GM12878 (cell line): ENCODE measurements at regions not wholly inside any gene's neighbourhood (a gene's known extent, or its start where the extent isn't known, plus 50 kb on each side); places are given as distances from the start of the nearest gene placed in this dataset.

ENCODE experiments used
- MEF2A ChIP-seq: IDR thresholded peaks from 2 replicates; pipeline ENCODE4 v1.6.1; 2011; ENCODE audit warnings: low read depth, mild to moderate bottlenecking, low read length, moderate library complexity; ENCODE audit not compliant: insufficient read depth
- POLR2A ChIP-seq: IDR thresholded peaks from 2 replicates; pipeline ENCODE4 v1.6.1; 2011; ENCODE audit warnings: low read depth, mild to moderate bottlenecking, low read length
- RCOR1 ChIP-seq: conservative IDR thresholded peaks from 2 replicates; pipeline ENCODE4 v1.6.1; 2012; ENCODE audit warnings: low read depth, low read length, improper control_type of control experiment
- SREBF1 ChIP-seq: IDR thresholded peaks from 2 replicates; pipeline ENCODE4 v1.6.1; 2012; ENCODE audit warnings: mild to moderate bottlenecking, low read length
- TBL1XR1 ChIP-seq: IDR thresholded peaks from 2 replicates; pipeline ENCODE4 v1.6.1; 2012; ENCODE audit warnings: low read depth, low read length, improper control_type of control experiment
- ZNF207 ChIP-seq: fragments of 450-650 bp; IDR thresholded peaks from 2 replicates; pipeline ENCODE4 v1.6.1; 2014; ENCODE audit warnings: antibody characterized with exemption, mild to moderate bottlenecking, borderline replicate concordance
- TF ChIP-seq, protein P1 (sequence below), 3 experiments: IDR thresholded peaks in 2 of 3; conservative IDR thresholded peaks in 1 of 3; 2 replicates each; pipeline ENCODE4 v1.5.1; 2011; ENCODE audit warnings: low read depth in 3 of 3, low read length in 3 of 3, mild to moderate bottlenecking in 3 of 3, control low read depth in 2 of 3, moderate library complexity in 2 of 3, inconsistent platforms in 1 of 3, mixed read lengths in 1 of 3; ENCODE audit not compliant: control insufficient read depth in 2 of 3, insufficient read depth in 1 of 3; ENCODE audit errors: extremely low read depth in 1 of 3
- TF ChIP-seq, protein P2 (sequence below): fragments of 450-650 bp; formaldehyde crosslinking; IDR thresholded peaks from 2 replicates; pipeline ENCODE4 v1.4.0; 2022; ENCODE audit warnings: mild to moderate bottlenecking, moderate library complexity
- TF ChIP-seq, protein P3 (sequence below): IDR thresholded peaks from 2 replicates; pipeline ENCODE4 v1.6.1; 2012; ENCODE audit warnings: mild to moderate bottlenecking, low read depth, low read length

DNA sequence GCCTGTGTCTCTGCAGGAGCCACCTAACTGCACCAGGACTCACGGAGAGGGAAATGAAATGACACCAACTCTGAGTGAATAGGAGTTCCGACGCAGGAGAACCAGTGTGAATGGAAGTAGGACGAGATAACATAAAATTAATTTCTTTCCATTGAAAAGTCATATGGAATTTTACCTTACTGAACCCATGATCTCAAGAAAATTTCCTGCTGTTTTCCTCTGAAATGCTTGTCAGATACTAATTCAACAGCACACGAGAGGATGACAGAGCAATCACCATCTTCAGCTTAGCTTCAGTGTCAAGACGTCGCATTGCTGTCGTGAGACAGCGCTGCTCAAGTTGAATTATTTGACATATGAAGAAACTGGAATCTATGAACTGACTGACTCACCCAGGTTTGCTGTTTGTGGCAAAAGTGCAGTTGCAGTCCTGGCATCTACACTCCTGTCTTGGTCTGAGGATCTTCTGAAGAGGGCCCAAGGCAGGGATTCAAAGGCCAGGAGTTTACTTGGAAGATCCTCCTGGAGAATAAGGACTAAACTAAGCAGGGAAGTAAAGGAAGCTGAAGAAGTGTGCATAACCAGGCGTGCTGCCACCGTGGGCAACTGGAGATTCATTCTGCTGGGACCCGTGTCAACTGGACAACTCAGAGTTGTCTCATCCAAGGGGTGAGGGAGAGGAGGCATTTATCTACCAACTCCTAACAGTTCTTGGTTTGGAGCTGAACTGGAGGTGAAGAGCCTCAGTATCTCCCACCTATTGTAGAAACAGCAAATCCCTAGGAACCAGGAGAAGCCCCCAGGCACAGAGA is 214.4 kb upstream of the IRS2 start:
- TF ChIP-seq, protein P1, sequence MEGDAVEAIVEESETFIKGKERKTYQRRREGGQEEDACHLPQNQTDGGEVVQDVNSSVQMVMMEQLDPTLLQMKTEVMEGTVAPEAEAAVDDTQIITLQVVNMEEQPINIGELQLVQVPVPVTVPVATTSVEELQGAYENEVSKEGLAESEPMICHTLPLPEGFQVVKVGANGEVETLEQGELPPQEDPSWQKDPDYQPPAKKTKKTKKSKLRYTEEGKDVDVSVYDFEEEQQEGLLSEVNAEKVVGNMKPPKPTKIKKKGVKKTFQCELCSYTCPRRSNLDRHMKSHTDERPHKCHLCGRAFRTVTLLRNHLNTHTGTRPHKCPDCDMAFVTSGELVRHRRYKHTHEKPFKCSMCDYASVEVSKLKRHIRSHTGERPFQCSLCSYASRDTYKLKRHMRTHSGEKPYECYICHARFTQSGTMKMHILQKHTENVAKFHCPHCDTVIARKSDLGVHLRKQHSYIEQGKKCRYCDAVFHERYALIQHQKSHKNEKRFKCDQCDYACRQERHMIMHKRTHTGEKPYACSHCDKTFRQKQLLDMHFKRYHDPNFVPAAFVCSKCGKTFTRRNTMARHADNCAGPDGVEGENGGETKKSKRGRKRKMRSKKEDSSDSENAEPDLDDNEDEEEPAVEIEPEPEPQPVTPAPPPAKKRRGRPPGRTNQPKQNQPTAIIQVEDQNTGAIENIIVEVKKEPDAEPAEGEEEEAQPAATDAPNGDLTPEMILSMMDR (IDR thresholded peaks at IDR 0.05 in 2 of 3, conservative IDR thresholded peaks at IDR 0.05 in 1 of 3; ENCODE audit: control insufficient read depth in 2 of 3, extremely low read depth in 1 of 3, insufficient read depth in 1 of 3, low read depth in 3 of 3, low read length in 3 of 3) = no peak
- no peak for TF ChIP-seq RCOR1
- TF ChIP-seq, protein P2, sequence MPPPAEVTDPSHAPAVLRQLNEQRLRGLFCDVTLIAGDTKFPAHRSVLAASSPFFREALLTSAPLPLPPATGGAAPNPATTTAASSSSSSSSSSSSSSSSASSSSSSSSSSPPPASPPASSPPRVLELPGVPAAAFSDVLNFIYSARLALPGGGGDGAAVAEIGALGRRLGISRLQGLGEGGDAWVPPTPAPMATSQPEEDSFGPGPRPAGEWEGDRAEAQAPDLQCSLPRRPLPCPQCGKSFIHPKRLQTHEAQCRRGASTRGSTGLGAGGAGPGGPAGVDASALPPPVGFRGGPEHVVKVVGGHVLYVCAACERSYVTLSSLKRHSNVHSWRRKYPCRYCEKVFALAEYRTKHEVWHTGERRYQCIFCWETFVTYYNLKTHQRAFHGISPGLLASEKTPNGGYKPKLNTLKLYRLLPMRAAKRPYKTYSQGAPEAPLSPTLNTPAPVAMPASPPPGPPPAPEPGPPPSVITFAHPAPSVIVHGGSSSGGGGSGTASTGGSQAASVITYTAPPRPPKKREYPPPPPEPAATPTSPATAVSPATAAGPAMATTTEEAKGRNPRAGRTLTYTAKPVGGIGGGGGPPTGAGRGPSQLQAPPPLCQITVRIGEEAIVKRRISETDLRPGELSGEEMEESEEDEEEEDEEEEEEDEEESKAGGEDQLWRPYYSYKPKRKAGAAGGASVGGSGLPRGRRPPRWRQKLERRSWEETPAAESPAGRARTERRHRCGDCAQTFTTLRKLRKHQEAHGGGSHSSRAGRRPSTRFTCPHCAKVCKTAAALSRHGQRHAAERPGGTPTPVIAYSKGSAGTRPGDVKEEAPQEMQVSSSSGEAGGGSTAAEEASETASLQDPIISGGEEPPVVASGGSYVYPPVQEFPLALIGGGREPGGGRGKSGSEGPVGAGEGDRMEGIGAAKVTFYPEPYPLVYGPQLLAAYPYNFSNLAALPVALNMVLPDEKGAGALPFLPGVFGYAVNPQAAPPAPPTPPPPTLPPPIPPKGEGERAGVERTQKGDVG (CRISPR knock-in tag) = no peak
- no peak for TF ChIP-seq POLR2A
- TF ChIP-seq TBL1XR1 = no peak
- TF ChIP-seq ZNF207 = no peak
- TF ChIP-seq SREBF1 = no peak
- TF ChIP-seq, protein P3, sequence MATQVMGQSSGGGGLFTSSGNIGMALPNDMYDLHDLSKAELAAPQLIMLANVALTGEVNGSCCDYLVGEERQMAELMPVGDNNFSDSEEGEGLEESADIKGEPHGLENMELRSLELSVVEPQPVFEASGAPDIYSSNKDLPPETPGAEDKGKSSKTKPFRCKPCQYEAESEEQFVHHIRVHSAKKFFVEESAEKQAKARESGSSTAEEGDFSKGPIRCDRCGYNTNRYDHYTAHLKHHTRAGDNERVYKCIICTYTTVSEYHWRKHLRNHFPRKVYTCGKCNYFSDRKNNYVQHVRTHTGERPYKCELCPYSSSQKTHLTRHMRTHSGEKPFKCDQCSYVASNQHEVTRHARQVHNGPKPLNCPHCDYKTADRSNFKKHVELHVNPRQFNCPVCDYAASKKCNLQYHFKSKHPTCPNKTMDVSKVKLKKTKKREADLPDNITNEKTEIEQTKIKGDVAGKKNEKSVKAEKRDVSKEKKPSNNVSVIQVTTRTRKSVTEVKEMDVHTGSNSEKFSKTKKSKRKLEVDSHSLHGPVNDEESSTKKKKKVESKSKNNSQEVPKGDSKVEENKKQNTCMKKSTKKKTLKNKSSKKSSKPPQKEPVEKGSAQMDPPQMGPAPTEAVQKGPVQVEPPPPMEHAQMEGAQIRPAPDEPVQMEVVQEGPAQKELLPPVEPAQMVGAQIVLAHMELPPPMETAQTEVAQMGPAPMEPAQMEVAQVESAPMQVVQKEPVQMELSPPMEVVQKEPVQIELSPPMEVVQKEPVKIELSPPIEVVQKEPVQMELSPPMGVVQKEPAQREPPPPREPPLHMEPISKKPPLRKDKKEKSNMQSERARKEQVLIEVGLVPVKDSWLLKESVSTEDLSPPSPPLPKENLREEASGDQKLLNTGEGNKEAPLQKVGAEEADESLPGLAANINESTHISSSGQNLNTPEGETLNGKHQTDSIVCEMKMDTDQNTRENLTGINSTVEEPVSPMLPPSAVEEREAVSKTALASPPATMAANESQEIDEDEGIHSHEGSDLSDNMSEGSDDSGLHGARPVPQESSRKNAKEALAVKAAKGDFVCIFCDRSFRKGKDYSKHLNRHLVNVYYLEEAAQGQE = no peak
- TF ChIP-seq MEF2A = no peak
